HFFc6 (cell line): ENCODE measurements at regions not wholly inside any gene's neighbourhood (a gene's known extent, or its start where the extent isn't known, plus 50 kb on each side); places are given as distances from the start of the nearest gene placed in this dataset.

Source experiments
- DNase-seq: peaks from one replicate; pipeline ENCODE4 v3.0.0-alpha.2; 2018
- H3K27ac Mint-ChIP-seq: 2 replicates; pipeline ENCODE4 v1.8.0; 2020; ENCODE audit warnings: mild to moderate bottlenecking, mixed read lengths
- H3K27me3 Mint-ChIP-seq: 2 replicates; pipeline ENCODE4 v1.8.0; 2021; ENCODE audit warnings: mild to moderate bottlenecking, moderate library complexity, mixed read lengths; ENCODE audit not compliant: insufficient read depth
- H3K36me3 Mint-ChIP-seq: 2 replicates; pipeline ENCODE4 v1.8.0; 2021; ENCODE audit warnings: low read depth, mixed read lengths
- H3K4me1 Mint-ChIP-seq: 2 replicates; pipeline ENCODE4 v1.8.0; 2020; ENCODE audit warnings: low read depth, mixed read lengths
- H3K4me3 Mint-ChIP-seq: 2 replicates; pipeline ENCODE4 v1.8.0; 2020; ENCODE audit warnings: mild to moderate bottlenecking, moderate library complexity, mixed read lengths
- H3K9me3 Mint-ChIP-seq: 2 replicates; pipeline ENCODE4 v1.8.0; 2020; ENCODE audit warnings: mild to moderate bottlenecking, mixed read lengths
- TF ChIP-seq, protein P1 (sequence below): fragments of 200-600 bp; sonication (generic); IDR thresholded peaks from 2 replicates; pipeline ENCODE4 v1.5.0; 2021; ENCODE audit warnings: antibody characterized with exemption, mild to moderate bottlenecking

DNA sequence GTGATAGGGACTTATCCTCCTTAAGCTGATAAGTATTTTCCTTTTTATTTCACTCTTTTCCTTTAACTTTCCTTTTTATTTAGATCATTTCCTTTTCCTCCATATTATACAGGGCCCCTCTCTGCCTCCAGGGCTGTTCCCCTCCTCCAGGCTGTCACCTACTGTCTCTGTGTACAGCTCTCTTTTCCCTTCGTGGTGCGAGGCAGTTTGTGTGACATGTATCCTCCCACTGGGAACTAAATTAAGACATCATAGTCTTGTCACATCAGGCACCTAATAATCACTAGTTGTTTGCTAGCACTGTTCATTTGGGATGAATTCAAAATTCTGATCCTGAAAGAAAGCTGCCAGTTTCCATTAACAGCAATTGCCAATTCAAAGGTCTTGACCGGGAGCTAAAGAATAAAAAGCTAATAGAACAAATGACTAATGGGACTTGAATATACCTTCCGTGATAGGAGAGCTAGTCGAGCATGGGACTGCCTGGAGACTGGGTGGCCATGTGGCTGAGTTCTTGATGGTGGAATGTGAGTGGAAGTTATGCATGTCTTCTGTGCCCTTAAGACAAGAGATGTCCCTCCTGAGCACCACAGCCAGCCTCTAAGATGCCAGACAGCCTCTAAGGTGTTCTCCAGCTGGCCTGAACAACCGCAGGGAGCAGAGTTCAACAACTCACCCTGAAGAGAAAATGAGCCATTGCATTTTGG is 77.7 kb upstream of the LRRC55 start:
- Mint-ChIP-seq H3K27me3 (peaks cover 16% of the 10 kb centered on the region), H3K4me3 (no peak overlapping the region), H3K36me3 (no peaks in the 10 kb centered on the region), H3K9me3 (no peaks in the 10 kb centered on the region), H3K4me1 (no peaks in the 10 kb centered on the region), H3K27ac (no peak overlapping the region)
- no peak for DNase-seq
- TF ChIP-seq, protein P1, sequence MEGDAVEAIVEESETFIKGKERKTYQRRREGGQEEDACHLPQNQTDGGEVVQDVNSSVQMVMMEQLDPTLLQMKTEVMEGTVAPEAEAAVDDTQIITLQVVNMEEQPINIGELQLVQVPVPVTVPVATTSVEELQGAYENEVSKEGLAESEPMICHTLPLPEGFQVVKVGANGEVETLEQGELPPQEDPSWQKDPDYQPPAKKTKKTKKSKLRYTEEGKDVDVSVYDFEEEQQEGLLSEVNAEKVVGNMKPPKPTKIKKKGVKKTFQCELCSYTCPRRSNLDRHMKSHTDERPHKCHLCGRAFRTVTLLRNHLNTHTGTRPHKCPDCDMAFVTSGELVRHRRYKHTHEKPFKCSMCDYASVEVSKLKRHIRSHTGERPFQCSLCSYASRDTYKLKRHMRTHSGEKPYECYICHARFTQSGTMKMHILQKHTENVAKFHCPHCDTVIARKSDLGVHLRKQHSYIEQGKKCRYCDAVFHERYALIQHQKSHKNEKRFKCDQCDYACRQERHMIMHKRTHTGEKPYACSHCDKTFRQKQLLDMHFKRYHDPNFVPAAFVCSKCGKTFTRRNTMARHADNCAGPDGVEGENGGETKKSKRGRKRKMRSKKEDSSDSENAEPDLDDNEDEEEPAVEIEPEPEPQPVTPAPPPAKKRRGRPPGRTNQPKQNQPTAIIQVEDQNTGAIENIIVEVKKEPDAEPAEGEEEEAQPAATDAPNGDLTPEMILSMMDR = no peak

GRCh38 chr11:57109331-57109730 is 72.4 kb upstream of the LRRC55 start:
- DNase-seq = no peak
- Mint-ChIP-seq H3K36me3 (no peaks in the 10 kb centered on the region), H3K9me3 (no peaks in the 10 kb centered on the region), H3K27ac (no peak overlapping the region), H3K27me3 (peaks cover 6% of the 10 kb centered on the region; the same call in 1 of the 2 replicates), H3K4me3 (no peak overlapping the region), H3K4me1 (no peaks in the 10 kb centered on the region)
- TF ChIP-seq, protein P1 = no peak

GRCh38 chr11:57111619-57112018 is 70.1 kb upstream of the LRRC55 start:
- Mint-ChIP-seq H3K4me1 (no peaks in the 10 kb centered on the region), H3K4me3 (no peak overlapping the region), H3K27ac (no peak overlapping the region), H3K9me3 (no peaks in the 10 kb centered on the region), H3K27me3 (peaks cover 12% of the 10 kb centered on the region), H3K36me3 (no peaks in the 10 kb centered on the region)
- TF ChIP-seq, protein P1 = no peak
- no peak for DNase-seq

DNA sequence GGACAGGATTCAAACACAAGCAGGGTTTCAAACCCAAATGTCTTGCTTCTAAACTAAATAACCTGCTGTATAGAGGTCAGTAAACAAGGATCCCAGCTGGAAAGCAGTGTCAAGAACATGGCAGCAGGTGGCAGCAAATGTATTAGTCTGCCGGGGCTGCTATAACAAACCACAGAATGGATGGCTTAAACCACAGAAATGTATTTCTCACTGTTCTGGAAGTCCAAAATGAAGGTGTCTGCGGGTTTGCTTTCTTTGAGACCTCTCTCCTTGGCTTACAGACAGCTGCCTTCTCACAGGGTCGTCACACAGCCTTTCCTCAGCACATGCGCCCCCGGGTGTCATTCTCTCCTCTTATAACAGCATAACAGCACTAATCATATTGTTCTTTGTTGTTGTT is 65.1 kb upstream of the LRRC55 start:
- Mint-ChIP-seq H3K27ac (no peak overlapping the region), H3K36me3 (no peaks in the 10 kb centered on the region)
- TF ChIP-seq, protein P1 = peak; percentile 75

DNA sequence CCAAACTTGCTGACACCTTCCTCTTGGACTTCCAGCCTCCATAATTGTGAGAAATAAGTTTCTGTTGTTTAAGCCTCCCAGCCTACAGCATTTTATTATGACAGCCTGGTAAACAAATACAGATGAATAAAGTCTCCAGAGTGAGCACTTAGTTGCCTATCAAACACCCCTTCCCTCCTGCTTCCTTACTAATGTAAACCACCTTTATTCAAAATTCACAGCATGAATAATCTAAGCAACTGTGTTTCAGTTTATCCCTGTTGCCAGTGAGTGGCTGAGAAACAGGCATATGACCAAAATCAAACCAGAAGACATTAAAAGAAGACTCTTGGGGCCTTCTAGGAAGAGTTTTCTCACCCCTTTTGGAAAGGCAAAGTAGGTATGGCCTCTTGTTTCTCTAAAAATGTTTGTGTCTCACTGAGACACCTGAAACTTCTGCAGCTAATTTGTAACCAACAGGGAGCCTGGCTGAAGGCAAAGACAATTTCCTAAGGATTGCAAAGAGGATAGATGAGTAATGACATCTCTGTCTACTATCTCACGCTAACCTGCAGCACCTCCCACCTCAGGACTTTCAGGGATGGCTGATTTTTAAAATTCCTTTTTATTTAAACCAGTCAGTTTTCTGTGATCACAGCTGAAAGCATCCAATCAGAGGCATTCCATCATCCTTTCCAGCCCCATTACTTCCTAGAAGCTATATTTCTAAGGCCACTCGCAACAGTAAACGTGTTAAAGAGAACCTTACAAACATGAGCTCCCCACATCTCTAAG is 61.4 kb upstream of the LRRC55 start:
- Mint-ChIP-seq H3K36me3 (no peaks in the 10 kb centered on the region), H3K27me3 (peaks cover 22% of the 10 kb centered on the region), H3K4me3 (no peak overlapping the region), H3K9me3 (no peaks in the 10 kb centered on the region), H3K27ac (no peak overlapping the region), H3K4me1 (no peaks in the 10 kb centered on the region)
- DNase-seq = no peak
- TF ChIP-seq, protein P1 = no peak

More for the DNA sequence above, 65.1 kb upstream of the LRRC55 start:
- Mint-ChIP-seq H3K4me1 (no peaks in the 10 kb centered on the region), H3K4me3 (no peak overlapping the region), H3K9me3 (no peaks in the 10 kb centered on the region), H3K27me3 (peaks cover 14% of the 10 kb centered on the region)
- peak; percentile 64 for DNase-seq
